ENCODE measurements at regions not wholly inside any gene's neighbourhood (a gene's known extent, or its start where the extent isn't known, plus 50 kb on each side); places are given as distances from the start of the nearest gene placed in this dataset.

DNA sequence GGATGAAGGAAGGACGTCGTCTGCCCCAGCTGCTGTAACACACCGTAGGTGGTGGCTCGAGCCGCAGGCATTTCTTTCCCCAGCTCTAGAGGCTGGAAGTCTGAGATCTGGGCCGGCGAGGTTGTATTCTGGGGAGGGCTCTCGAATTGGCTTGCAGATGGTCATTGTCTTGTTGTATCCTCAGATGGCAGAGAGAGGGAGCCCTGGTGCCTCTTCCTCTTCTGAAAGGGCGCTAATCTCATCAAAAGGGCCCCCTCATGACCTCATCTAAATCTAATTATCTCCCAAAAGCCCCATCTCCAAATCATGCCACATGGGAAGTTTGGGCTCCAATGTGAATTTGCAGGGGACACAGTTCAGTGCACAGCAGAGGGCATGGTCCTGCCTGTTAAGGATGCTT, 109.0 kb downstream of the SIK1 start:
- no peak for DNase-seq (ENCODE audit: low spot score)

DNA sequence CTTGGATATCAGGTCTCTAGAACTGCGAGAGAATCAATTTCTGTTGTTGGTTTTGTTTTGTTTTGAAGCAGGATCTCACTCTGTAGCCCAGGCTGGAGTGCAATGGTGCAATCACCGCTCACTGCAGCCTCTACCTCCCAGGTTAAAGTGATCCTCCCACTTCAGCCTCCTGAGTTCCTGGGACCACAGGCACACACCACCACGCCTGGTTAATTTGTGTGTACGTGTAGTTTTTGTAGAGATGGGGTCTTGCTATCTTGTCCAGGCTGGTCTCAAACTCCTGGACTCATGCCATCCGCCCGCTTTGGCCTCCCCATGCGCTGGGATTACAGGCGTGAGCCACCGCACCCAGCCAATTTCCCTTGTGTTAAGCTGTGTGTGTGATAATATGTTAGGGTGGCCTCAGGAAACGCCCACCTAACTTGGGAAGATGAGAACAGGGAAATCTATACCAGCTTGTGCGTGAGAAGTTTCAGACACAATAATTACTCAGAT, 109.6 kb downstream of the SIK1 start:
- no peak for DNase-seq (ENCODE audit: low spot score)

DNA sequence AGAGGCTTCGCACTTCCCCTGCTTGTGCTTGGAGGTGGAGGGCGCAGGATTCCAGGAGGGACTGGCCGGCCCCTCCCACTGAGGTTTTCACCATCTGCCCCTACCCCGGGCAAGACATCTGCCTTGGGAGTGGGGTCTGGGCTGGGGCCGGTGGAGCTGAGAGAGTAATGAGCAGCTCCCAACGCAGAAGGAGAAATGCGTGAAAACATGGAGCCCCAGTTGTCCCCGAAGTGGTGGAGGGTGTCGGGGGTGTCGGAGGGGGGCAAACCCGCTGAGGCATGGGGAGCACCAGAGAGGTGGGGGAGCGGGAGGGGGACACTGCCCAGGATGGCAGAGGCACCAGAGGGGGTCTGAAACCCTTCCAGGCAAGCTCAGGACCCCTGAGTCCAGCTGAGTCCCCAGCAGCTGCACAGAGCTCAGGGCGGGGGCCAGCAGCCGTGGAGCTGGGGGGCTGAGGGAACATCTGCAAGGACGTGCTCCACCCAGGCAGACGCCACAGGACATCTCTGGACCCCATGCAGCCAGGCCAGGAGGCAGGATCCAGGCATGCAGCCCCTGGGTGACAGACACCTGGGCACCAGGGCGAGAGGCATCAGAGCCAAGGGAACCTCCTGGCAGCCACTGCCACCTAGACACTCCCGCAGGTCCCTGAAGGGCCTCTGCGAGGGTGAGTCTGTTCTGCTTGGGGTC, 110.6 kb downstream of the SIK1 start:
- DNase-seq (ENCODE audit: low spot score) = no peak

DNA sequence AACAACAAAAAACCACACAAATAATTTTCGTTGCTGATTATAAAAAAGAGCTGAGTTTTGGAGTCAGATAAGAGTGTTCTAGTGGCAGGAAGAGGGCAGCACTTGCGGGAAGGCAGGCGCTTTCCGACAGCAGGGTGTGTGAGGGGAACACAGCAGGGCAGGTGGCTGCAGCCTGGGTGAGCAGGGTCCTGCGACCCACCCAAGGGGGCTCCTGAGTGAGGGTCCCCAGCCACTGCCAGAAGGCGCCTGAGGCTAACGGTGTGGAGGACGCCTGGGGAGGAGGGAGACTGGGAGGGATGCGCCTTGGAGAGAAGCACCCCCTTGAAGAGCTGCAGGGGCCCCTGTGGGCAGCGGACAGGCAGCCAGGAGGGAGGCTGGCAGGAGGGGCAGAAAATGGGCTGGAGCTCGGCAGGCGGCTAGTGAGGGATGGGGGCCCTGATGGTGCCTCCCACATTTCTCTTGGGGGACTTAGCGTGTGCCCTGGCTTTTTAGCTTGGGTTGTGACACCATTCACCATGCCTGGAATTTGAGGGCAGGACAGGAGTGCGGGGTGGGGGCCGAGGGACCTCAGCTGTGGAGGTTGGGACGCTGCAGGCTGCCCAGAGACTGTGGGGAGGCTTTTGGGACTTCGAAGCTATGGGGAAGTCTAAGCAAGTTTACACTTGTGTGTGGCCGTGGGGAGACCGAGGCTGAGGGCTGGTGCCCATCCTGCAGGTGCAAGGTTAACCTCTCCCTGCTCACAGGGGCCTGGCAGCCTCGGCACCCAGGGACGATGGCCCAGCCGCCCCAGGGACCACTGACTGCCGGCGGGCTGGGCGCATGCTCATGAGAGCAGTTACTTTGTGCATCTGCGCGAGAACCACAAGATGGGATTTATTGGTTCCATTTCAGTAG, 111.4 kb downstream of the SIK1 start:
- no peak for DNase-seq (ENCODE audit: low spot score)

DNA sequence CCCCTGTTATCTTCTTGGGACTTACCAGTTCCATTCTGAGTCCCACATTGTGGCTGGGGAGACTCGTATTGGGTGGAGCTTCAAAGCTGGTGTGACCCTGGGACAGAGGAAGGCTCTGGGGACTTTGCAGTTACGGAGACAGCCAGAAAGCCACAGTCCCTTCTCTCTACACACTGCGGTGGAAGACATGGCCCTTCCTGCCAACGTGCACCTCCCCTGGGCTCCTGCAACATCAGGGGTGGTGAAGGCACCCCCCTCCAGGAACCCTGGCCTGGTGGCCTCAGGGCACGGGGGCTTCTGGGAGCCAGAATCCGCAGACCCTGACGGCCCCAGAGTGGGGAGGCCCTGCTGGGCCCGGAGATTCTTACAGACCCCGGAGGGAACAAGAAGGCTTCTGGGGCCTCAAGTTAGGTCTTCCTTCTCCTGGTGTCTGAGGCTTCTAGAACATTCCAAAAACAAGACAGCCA, 113.0 kb downstream of the SIK1 start:
- no peak for DNase-seq (ENCODE audit: low spot score)

DNA sequence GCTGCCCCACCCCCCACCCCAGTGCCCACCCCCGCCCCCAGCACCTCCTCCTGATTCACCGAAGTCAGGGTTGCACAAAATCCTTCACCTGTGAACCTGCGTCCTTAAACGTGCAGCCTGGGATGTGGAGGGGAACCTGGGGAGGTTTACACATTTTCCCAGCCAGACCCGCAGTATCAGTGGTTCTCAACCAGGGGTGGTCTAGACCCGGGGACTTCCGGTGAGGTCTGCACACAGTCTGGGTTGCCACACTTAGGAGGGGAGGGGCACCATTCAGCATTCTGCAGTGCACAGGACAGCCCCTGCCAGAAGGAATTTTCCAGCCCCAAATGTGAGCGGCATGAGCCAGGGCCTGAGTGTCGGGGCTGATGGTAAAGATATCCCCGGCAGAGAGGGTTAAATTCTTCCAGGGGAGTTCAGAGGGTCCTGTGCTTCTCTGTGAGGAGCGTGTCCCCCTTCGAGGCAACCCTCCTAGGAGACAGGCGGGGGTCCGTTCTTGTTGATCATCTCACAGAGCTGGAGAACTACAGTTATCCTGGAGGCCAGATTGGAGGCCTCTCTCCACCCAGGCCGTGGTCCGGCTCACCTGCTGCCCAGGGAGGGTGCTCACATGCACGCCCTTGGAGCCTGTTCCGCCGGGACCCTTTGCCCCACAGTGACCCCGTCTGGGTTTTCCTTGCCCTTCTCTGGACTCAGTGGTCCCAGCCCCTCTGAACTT, 113.6 kb downstream of the SIK1 start:
- DNase-seq (ENCODE audit: low spot score) = no peak

DNA sequence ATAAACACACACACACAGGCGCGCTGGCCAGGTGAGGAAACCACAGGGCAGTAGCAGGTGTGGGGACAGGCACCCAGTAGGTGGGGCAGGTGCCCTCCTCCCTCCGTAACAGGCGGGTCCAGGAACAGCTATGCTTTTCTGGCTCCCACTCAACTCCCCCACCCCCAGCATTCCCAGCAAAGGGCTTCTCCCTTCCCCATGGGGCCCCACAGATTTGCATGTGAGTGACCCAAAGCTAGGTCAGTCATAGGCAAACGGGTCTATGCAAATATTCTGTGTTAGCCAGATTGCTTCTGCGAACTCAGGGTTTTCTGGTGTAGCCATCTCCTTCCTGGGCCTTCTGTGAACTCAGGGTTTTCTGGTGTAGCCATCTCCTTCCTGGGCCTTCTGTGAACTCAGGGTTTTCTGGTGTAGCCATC, 114.2 kb downstream of the SIK1 start:
- DNase-seq (ENCODE audit: low spot score) = no peak

DNA sequence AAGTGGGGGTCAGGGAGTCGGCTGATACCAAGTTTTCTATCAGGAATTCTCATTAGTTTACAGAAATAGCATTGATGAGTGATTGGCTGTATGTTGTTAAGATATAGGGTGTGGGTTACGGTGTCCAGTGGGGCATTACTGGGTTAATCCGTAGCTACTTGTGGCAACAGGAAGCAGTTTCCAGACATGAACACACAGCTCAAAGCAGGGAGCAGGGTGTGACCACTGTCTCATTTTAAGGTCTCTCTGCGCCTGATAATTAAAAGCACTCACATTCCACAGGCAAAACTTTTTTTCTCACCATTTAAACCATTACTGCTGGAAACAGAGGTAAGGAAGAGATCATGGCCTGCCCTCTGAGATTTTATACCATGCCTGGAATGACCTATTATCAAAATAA, 114.9 kb downstream of the SIK1 start:
- DNase-seq (ENCODE audit: low spot score) = no peak

DNA sequence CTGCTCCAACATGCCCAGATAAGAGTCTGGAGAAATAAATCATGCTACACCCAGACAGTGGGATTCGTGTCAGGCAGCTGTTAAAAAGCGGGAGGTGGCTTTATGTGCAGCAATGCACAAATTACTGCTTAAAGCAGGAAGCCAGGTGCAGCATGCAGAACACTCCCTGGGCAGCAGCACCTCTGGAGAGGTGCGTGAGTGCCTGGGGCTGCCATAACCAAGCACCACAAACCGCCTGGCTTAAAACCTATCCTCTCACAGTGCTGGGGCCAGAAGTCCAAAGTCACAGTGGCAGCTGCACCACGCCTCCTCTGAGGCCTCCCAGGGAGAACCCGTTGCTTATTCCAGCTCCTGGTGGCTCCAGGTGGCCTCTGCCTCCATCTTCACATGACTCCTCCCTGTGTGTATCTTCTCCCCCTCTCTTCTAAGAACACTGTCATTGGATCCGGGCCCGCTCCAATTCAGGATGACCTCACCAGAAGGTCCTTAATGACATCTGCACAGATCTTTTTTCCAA, 115.6 kb downstream of the SIK1 start:
- DNase-seq (ENCODE audit: low spot score) = no peak

DNA sequence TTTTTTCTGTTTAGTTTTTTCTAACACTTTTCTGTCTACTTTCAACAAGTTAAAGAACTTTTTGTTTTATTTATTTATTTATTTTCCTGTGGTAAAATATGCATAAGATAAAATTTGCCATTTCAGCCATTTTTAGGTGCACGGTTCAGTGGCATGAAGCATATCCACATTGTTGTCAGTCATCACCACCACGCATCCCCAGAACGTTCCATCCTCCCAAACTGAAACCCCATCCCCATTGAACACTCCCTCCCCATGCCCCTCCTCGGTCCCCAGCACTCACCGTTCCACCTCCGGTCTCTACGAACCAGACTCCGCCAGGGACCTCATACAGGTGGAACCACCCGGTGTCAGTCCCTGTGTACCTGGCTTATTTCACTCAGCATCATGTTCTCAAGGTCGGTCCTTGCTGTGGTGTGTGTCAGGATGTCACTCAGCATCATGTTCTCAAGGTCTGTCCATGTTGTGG, 118.1 kb downstream of the SIK1 start:
- no peak for DNase-seq (ENCODE audit: low spot score)

DNA sequence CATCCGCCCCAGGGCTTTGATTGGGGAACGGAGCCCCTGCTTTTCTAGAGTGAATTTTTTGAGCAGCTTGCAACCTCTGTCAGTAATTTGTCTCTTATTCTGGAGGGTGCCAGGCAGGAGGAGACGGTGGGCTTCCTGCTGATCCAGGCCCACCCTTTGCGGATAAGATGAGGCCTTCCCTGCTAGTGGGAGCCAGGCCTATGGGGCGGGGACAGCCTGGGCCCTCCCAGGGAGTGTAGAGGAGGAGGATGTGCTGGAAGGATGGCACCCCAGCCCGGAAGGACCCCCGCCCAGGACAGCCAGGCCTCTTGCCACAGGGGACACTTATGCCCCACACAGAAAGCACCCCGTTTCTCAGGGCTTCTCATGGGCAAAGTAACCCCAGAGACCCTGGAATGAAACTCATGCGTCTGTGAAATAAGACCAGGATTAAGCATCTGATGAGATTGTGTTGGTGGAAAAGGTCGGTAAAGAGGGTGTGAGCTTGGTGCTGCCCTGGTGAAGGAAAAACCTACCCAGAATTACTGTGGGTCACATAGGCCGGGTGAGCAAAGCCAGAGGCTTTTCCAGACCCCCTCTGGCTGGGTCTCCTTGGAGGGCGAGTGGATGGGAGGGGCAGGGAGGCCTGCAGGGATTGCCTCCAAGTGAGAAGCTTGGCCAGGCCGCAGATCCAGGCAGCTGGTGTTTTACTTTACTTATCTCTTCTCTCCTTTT, 118.7 kb downstream of the SIK1 start:
- DNase-seq (ENCODE audit: low spot score) = no peak

DNA sequence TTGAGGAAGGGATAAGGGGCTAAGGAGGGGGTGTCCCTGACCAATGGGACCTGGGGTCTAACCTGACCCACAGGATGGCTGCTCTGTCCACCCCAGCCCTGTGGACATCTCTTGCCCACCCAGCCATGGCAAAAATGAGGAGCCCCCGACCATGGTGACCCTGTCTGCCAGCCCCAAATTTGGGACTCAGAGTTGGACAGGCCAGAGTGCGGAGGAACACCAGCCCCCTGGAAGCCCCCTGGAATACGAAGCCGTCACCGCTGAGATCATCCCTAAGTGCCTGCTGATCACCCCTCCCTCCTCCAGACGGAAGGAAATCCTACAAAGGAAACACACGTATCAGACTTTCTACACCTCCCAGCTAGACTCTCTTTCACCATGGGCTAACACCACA, 119.3 kb downstream of the SIK1 start:
- no peak for DNase-seq (ENCODE audit: low spot score)

DNA sequence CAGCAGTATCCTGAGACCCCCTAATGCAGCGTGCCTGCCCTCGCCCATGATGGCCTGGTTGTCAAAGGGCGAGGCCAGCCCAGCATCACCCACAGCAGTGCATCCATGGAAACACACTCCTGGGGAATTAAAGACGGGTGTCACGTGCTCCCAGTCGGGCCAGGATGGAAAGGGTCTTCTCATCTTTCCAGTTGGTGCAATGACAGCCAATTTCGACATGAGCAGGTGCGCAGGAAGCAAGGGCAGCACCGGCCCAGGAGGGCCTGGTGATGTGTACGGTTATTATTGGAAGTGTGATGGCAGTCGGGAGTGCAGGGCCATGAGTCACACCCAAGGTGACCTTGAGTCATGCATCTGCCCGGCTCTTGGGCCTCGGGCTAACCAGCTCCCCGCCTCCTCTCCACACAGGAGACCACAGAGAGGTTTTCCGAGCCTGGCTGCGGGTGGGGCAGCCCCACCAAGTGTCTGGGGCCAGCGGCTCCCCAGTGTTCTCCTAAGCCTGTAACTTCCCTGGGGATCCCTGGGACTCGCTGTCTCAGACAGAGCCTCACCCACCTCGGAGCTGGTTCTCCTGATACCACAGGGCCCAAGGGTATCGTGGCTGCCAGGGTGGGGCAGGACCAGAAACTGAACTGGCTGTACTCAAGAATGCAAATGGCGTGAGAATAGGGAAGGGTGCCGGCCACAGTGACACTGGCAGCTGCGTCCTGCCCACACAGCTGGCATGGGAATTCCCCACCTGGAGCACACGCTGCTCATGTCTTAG, 119.8 kb downstream of the SIK1 start:
- no peak for DNase-seq (ENCODE audit: low spot score)

DNA sequence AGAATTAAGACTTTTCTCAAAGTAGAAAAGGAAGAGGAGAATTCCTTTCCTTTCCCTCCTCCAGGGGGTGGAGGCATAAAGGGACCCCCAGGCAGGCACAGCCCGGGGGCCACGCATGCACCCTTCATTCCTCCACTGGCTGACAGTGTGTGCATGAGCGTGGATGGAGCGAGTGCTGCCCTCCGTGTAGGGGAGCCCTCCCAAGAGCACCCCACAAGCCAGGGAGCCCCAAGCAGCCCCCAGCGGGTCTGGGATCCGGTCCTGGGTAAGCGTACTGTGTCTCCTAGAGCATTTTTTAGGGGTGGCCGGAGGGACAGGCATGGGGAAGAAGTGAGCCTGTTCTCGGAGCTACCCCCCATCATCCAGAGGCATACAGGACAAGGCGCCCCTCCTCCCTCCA, 120.5 kb downstream of the SIK1 start:
- DNase-seq (ENCODE audit: low spot score) = no peak

DNA sequence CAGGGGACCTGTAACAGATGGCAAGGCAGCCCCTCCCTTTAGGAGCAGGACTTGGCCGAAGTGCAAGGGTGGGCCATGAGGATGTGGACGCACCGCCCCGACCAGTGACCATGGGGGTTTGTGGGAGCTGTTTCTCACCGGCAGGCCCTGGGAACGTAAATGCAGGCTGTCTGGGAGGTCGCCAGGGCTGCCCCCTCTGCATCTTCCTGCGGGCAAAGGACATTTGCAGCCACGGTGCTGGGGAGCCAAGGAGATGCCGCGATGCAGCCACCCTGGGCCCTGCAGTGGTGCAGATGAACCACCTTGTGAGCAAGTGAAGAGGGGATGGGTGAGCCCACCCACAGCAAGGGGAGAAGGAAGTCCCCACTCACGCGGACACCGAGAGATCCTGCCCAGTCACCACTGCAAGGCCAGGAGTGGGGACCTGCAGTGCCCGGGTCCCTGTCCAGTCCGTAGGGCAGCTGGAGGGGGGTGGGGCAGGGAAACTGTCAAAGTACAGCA, 121.1 kb downstream of the SIK1 start:
- DNase-seq (ENCODE audit: low spot score) = no peak

DNA sequence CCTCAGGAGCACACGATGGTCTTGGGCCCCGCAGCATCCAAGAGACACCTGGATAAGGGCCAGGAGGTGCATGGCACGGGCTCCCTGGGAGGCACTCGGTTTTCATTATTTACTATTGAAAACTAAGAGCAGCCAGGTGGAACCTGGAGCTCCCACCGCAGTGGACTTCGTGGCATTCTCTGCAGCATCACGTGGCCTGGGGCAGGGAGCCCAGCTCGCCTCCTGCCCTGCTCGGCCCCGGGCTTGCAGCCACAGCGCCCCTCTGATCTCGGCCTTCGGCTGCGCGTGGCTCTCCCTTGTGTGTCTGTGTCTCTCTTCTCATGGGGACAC, 121.6 kb downstream of the SIK1 start:
- no peak for DNase-seq (ENCODE audit: low spot score)

DNA sequence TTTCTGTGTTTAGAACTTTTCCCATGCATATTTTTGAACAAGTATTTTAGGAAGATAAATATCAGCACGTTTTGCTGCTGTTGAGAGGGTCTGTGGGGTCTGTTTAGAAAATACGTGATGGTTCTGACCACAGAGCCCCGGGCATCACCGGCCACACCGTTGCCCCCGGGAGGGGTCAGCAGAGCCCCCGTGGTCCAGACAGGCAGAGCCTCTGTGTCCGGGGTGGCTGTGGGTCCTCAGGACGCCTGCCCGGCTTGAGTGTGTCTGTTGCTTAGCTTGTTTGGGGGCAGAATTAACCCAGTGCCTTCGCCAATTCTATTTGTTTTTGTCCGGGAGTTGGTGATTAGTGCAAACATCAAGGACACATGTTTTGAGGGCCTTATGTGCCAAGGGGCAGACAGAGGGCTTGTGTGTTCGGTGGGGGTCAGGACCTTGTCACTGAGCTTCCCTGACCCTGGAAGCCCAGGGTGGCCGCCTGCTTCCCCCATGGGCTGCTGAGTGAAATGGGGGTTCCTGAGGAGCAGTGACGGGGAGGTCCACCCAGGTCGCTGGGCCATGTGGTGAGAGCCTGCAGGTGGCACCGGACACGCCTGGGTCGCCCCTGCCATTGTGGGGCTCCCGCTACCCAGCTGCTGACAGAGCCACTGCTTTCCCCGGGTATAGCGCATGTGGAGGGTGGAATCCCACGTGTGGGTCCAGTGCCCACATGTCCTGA, 122.2 kb downstream of the SIK1 start:
- DNase-seq (ENCODE audit: low spot score) = no peak

DNA sequence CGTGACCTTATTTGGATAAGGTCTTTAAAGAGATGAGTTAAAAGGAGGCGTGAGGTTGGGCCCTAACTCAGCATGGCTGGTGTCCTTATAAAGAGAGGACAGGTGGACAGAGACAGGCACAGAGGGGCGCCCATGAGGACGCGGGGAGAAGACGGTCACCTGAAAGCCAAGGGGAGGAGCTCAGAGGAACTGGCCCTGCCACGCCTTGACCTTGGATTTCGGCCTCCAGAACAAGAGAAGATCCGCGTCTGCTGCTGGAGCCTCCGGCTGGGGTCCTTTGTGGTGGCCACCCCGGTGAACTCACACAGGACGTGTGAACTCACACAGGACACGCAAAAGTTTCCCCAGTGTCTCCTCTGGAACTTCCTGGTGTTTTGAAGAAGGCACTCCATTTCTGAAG, 122.7 kb downstream of the SIK1 start:
- DNase-seq (ENCODE audit: low spot score) = no peak

DNA sequence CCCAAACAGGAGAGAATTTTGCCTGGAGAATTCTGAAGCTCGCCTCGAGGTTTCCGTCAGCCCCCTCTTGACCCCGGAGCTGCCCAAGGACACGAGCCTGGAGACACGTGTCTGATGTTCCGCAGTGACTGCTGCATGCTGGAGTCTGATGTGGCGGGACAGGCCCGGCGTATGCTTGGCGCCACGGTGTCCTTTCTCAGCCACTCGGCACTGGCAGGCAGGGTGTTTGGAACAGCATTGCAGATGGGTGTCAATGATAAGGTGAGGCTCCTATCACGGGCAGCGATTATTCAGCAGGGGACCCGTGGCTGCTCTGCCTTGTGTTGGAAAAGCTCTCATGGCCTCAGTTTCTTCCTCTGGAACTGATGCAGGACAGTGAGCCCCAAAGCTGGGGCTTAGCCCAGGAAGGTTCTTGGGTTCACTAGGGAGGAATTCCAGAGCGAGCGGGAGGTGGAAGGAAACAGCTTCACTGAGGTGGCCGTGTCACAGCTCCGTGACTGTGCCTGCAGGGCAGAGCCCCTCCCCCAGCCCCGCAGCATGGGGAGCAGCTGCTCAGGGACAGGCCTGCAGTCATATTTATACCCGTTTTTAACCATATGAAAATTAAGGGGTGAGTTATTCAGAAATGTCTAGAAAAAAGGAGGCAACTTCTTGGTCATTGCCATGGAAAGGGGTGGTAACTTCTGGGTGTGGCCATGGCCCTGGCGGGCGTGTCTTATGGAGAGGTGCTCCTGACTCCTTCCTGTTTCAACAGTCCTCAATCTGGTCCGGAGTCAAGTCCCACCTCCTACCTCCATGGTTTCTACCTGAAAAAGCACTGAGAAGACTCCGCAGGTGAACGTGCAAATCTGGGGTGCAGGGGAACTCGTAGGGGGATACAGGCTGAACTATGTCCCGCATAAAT, 123.4 kb downstream of the SIK1 start:
- no peak for DNase-seq (ENCODE audit: low spot score)

Measured in CD4-positive, alpha-beta T cell treated with Interleukin-6 at 100 ng/mL for 8 hours (primary cell).